GM19463 (cell line): ENCODE measurements at regions not wholly inside any gene's neighbourhood (a gene's known extent, or its start where the extent isn't known, plus 50 kb on each side); places are given as distances from the start of the nearest gene placed in this dataset.

ENCODE experiments used
- ATAC-seq: cut with Tn5 transposase; IDR thresholded peaks from one replicate; pipeline ENCODE4 v1.9.1; 2021; ENCODE audit warnings: mild to moderate bottlenecking, moderate library complexity; ENCODE audit not compliant: unreplicated experiment

DNA sequence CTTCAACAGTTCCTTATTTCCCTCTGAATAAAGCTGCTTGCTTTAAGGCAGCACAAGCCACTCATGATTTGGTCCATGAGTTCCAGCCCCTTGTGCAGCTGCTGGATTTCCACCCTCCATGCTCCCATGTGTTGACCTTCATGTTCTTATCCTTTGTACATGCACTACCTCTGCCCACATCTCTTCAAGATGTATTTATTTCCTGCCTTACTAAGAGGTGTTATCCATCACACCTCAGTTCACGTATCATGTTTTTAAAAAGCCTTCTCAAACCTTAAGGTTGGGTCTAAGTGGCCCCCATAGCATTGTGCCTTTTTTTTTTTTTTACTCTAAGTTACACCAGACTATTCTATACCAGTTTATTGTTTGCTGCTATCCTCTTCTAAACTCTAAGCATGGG lies 107.7 kb downstream of the SIPA1L2 start:
- no peak for ATAC-seq

DNA sequence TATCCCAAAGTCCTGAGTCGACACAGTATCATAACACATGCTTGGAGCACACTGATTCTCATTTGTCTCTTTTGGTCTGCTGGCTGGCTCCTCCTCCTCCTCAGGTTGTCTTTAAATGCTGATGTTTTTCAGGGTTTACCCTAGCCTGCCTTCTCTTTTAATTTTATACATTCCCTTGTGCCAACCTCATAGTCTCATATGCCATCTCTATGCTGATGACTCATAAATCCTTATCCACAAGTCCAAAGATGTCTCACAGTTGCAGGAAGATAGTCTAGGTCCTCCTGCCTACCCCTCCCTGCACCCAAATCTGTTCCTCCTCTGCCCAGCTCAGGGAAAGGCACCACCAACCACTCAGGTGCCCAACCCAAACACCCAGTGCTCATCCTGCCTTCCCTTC lies 108.3 kb downstream of the SIPA1L2 start:
- ATAC-seq, result no peak

DNA sequence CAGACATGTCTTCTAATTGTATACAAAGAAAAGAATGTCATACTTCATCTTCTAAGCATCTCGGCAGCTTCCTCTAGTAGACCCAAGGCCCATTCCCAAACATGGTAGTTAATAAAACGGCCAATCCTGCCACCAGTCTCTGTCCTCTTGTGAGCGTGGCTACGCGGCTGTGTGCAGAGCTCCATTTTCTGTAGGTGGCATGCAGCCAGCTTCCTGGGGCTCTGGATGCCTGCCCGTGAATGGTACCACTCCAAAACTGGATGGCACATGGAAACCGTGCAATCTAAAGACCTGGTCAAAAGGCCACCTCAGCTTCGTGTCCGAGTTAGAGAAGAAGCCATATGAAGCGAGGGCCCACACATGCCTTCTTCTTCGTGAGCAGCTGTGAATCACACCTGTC lies 110.7 kb downstream of the SIPA1L2 start:
- ATAC-seq, result no peak

DNA sequence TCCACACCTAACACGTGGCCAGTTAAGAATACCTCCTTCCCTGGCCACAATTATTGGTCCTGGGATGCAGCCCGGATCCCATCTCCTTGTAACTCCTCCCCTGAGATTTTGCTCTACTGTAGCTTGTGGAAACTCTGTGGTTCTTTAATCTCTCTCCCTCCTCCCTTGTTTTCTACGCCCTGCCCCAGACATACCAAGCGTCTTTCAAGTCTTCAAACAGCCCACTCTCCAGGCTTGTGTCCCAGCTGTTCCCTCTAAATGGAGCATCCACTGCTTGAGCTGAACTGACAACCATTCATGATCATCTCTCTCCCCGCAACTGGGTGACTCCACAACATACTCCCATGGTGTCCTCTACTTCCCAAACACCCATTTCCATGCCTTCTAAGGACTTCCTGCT lies 111.6 kb downstream of the SIPA1L2 start:
- no peak for ATAC-seq

DNA sequence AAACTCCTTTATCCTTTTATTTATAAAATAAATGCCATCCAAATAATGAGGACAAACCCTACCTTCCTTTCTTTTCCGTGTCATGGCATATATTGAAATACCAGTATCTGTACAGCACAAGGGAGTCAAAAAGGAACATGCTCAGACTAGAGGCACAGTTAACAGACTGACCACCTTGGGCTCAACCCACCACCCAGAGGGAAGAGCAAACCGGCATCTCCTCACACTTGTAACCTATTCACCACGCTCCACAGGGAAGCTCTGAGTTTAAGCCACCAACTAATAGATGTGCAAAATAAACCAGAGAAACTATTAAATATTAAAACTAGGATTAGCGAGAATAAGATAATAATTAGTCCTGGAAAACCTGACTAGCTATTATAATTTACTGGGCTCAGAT lies 112.7 kb downstream of the SIPA1L2 start:
- ATAC-seq, result no peak

DNA sequence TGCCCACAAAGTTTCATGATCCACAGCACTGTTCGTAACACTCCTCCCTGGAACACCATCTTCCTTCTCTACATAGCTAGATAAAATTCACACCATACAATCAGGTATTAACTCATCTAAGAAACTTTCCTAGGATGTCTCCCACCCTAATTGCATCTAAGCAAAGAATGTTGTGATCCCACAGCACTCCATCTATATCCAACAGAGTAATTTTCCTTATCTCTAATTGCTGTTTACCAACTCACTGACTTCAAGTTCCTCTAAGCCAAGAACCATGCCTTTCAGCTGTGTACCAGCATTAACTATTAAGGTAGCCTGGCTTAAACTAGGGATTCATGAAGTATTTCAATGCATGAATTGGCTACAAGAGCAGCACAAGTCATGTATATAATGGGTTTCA lies 114.2 kb downstream of the SIPA1L2 start:
- ATAC-seq, result no peak

DNA sequence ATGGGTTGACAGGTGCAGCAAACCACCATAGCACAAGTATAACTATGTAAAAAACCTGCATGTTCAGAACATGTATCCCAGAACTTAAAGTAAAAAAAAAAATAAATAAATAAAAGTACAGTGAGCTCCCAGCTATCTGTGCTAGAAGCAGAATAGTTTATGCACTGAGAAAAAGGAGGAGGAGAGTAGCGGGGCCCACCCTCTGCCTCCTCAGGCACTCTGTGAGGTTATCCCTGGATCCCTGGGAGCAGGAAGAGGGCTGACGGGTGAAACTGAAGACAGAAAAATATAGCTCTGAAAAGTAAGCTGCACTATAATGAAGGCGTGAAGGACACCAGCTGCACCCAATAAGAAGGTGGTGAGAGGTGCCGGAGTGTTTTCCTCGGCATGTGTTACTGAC lies 117.2 kb downstream of the SIPA1L2 start:
- ATAC-seq, result no peak

DNA sequence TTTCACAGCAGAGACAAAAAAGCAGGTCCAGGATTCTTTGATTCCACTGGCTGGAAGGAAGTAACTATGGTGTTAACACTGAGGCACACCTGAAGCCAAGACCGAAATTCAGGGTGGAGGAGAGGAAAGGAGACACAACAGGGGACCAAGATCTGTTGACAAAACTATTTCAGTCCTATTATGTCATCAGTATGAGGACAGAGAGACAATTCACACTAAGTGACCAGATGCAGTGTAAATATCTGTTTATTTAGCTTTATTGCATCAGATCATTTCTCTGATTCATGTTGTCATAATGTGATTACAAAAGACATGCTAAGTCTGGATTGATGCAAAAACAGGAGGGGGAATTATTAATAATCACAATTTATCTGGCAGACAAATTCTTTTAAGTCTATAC lies 118.8 kb downstream of the SIPA1L2 start:
- no peak for ATAC-seq

DNA sequence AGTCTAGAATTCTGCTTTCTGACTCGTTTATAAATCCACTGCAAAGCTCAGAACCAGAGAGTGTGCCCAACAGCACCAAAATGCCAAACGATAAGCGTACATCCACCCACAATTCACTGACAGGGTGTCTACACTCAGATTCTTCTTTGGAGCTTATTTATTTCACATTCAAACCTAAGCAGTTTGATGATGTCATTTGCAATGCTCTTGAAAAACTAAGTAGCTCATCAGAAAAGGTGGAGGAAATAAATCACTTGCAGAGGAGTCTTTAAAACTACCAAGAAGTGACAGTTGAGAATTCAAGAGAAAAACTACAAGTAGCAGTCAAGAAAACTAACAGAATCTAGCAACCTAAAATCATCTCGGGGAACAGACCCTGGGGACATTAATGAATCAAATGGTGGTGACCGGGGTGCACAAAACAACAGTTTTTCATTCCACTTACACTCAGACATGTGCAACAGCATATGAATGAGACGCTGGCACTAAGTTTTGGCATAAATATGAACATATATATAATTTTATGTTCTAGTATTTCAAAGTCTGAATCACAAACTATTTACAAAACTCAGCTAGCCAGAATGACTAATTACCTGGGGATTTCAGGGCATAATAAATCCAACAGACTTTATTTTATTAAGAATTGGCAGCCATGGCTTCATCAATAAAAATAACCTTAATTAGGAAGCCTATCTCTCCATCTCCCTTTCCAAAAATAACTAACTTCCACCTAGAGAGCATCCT lies 119.4 kb downstream of the SIPA1L2 start:
- no peak for ATAC-seq

DNA sequence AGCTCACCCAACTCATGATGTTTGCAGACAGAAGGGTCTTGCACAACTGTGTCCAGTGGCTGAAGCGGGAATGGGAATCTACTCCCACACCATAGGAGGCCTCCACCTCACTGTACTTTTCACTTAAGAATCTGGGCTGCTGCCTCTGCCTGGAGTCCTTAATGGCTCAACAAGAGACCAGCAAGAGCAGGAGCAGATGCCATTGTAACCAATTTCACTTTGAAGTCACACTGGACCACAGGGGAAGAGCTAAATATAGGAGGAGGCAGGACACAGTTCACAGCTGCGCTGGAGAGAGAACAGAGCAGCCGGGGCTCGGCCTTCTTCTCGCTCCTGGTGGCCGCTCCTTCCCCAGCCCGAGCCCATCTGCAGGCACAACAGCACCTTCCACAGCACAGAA lies 120.4 kb downstream of the SIPA1L2 start:
- no peak for ATAC-seq

DNA sequence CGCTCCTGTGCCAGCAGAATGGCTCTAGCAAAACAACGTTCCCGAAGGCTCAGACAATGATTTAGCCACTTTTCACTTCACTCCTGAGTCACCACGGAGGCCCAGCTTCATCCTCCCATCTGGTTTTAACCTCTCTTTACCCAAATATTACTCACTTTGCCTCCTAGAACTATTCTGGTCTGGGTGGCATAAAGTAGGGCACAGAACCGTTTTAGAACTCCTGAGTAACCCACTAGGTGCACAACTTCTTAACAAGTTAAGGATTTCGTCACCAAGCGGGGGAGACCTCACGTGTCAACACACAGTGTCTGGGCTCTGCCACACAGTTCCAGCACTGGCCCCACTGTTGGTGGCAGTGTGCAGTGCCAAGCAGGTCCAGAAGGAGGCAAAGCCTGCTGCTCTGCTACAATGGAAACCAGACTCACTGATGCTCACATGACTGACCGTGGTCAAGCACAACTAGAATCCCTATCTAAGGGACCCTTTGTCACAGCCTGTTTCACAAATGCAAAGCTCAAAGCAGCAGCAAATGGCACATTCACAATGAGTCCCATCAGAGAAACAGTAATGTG lies 121.7 kb downstream of the SIPA1L2 start:
- ATAC-seq, result no peak

DNA sequence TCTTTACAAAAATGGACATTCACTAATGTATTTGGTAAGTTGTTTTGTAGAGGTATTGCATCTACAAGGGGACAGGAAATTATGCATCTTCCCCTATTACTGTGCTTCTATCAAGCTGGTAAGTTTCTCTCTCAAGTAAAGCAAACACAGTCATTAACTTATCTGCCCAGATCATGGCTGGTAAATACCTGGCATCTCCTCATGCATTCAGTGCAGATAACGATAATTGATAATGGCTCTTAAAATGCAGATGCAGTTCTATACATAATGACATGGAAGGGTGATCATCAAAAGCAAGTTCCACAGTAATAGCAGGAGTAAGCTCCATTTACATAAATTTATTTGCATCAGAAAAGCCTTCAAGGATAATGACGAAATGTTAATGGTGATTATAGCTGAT lies 122.4 kb downstream of the SIPA1L2 start:
- no peak for ATAC-seq

DNA sequence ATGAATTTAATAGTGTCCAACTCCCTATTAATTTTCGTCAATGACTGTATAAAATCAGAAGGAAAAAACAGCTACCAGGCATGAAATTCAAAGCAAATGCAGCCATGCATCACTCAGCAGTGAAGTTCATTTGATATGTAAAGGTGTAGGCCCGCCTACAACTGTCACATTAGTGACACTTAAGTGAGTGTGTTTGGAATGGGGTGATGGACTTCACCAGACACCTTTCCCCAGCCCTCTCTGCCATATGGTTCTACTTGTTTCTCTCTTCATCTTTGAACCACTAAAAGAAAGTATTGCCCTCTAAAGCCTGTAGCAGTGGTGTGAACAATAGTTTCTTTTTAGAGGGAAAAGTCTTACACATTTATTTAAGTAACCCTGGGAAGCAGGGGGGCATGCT lies 124.0 kb downstream of the SIPA1L2 start:
- ATAC-seq, result no peak

DNA sequence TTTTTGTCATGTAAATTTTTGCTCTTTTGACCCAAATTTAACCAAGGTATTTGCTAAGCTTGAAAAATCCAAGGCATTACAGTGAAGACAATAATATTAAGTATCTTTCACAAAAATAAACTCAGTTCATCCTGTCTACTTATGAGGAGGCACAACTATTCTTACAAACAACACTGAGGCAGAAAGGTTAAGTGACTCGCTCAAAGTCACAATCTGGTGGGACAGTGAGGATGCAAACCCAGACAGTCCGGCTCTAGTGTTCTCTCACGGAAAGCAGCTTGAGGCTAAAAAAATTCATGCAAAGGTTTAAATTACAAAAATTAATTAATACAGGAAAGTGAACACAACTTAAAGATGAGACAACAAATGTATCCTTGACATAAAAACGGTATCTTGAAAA lies 125.3 kb downstream of the SIPA1L2 start:
- ATAC-seq, result no peak

DNA sequence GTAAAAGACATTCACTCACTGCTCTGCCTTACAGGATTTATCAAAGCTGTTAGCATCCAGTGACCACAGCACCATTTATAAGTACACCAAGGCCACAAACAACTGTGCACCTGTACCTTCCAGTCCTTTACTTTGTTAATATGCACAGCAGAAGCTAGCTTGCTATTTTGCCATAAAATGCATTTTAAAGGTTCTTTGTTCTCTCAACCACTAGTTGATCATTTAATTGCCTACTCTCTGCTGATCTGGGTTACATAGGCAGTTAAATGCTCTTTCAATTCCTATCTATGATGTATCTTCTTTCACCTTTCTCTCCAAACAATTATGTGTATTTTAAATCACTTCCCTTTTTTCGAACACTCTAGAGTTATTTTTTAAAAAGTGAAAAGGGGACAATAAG lies 126.4 kb downstream of the SIPA1L2 start:
- no peak for ATAC-seq

DNA sequence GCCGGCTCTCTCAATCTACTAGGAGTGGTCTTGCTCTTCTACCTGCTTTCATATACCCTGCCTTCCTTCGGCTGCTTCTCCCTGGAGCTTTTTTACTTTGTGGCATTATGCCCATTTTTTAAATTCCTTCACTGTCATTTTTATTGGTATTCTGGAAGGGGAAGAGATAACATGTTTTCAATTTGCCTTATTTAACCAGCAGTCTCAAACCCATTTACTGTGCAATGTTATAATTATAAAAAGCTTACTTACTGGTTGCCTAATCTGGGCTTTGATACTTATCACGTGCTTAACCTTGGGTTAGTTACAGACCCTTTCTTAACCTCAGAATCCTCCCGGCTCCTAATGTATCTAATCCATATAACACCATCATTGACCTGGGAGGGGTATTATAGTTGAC lies 128.1 kb downstream of the SIPA1L2 start:
- ATAC-seq, result no peak

DNA sequence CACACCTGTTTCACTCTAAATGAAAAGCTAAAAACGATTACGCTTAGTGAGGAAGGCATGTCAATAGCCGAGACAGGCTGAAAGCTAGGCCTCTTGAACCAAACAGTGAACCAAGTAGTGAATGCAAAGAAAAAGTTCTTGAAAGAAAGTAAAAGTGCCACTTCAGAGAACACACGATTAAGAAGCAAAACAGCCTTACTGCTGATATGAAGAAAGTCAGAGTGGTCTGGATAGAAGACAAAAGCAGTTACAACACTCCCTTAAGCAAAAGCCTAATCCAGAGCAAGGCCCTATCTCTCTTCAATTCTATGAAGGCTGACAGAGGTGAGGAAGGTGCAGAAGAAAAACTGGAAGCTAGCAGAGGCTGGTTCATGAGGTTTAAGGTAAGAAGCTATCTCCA lies 130.7 kb downstream of the SIPA1L2 start:
- ATAC-seq, result no peak

DNA sequence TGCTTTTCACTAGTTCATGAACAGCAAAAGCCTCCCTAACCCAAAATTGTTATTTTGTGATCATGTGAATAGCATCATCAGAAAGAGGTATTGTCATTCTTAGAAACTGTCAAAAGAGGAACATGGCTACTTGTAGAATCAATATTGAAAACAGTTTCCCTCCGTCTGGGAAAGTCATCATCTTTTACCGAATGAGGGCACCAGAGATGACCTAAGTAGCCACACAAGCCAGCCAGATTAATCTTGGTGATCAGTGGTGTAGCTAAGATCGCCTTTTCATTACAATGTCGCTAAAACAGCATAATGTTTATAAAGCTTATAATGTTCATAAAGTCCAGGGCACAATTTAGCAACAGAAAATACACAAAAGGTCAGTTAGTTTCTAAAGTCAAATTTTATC lies 136.1 kb downstream of the SIPA1L2 start:
- ATAC-seq, result no peak

DNA sequence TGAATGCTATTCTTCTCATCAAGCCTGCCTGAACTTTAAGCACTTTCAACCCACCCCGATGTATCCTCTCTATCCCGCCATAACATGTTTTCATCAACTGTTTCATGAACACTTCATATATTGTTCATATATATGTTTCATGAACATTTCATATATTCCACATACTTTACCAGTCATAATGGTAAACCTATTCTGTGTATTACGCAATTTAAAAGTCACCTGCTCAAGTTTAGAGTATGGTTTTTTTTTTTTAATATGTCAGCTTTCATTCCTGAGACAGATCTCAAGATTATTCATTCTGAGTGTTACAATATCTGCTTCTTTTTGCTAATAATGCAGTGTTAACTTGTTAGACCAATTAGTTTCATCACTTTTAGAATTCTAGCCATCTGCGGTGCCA lies 140.7 kb downstream of the SIPA1L2 start:
- ATAC-seq, result no peak

DNA sequence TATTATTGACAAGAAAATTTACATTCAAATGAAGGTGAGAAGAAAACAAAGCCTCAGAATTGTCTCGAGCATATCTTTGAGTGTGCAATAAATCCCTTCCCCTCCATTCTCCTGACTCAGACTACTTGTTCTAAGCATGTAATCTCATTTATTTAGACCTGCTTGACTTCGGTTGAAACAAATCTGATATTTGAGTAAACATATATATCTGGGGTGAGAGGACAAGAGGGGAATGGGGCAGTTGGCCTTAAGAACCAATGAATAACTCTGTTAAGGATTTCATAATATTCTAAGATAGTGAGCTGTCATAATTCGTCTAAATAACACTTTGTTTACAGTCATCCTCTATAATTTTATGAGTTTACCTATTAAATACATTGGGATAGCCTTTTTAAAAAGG lies 142.7 kb downstream of the SIPA1L2 start:
- ATAC-seq, result no peak

DNA sequence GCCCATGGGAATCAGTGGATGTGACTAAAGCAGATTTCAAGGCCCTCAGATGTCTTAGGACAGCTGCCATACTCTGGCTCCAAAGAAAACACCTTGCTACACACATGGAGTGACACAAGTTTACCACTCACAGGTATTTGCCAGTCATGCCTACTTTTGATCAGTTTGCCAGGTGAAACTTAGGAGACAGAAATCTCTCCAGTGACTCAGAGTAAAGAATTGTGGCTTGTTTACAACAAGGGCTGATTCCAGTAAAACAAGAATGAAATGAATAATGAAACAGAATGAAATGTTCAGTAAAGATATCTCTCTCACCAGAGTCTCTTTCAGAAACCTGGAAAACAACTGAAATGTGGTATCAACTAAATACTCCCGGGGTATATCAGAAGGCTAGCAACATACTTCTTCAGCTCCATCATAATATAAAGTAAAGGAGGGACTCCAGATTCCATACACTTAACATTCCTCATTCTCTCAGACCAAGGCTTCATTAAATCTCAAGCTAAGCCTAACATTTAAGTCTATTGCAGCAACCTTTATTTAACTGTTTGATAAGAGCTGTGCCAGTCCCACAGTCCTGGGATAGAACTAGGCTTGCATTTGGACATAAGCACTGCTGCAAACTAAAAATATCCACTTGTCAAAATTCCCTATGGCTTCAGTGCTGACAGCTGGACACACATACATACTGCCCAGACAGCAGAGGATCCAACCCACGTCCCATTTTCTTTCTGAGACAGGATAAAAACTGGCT lies 143.3 kb downstream of the SIPA1L2 start:
- no peak for ATAC-seq

DNA sequence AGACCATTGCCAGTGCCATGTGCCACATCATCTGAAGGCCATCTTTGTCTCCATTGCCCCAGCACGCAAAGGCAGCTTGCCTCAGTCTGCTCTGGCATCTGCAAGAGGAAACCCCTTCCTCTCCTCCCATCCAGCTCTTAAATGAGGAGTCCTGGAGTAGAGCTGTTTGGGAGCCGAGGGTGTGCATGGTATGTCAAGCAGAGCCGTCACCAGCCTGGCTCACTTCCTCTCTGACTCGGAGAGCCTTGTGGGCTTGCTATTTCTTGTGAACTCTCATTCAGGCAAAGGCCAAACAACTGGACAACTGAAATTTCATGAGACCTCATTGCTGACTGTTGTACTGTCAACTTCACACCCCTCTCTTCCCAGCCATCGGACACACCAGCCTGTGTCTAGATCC lies 143.9 kb downstream of the SIPA1L2 start:
- ATAC-seq, result no peak
